RWPE1 (cell line): ENCODE measurements at regions not wholly inside any gene's neighbourhood (a gene's known extent, or its start where the extent isn't known, plus 50 kb on each side); places are given as distances from the start of the nearest gene placed in this dataset.

Experiments
- CTCF ChIA-PET: fragments of 350-600 bp; sonication (Branson Sonifier 250); formaldehyde crosslinking; extraction: SDS; loops from one replicate; lab custom pipeline; 2021; lab: Yijun Ruan, JAX
- POLR2A ChIA-PET: fragments of 400-600 bp; formaldehyde crosslinking; extraction: SDS; loops from one replicate; lab custom pipeline; 2020; ENCODE audit warnings: antibody characterized with exemption; ENCODE audit not compliant: low non-redundant PET; lab: Yijun Ruan, JAX
- DNase-seq: peaks from one replicate; pipeline ENCODE4 v3.0.0; 2012; ENCODE audit warnings: low spot score
- H3K27ac ChIP-seq: fragments of 450-650 bp; 2 replicates; pipeline ENCODE4 v1.5.1; 2017
- TF ChIP-seq, protein P1 (sequence below): fragments of 450-650 bp; conservative IDR thresholded peaks from 2 replicates; pipeline ENCODE4 v1.5.1; 2017; ENCODE audit warnings: low read depth, mild to moderate bottlenecking

GRCh38 chr12:77601069-77601468 lies 229.6 kb upstream of the NAV3 start:
- POLR2A ChIA-PET: no interaction called here
- no peak for DNase-seq
- no peak overlapping the region for H3K27ac ChIP-seq
- TF ChIP-seq, protein P1, sequence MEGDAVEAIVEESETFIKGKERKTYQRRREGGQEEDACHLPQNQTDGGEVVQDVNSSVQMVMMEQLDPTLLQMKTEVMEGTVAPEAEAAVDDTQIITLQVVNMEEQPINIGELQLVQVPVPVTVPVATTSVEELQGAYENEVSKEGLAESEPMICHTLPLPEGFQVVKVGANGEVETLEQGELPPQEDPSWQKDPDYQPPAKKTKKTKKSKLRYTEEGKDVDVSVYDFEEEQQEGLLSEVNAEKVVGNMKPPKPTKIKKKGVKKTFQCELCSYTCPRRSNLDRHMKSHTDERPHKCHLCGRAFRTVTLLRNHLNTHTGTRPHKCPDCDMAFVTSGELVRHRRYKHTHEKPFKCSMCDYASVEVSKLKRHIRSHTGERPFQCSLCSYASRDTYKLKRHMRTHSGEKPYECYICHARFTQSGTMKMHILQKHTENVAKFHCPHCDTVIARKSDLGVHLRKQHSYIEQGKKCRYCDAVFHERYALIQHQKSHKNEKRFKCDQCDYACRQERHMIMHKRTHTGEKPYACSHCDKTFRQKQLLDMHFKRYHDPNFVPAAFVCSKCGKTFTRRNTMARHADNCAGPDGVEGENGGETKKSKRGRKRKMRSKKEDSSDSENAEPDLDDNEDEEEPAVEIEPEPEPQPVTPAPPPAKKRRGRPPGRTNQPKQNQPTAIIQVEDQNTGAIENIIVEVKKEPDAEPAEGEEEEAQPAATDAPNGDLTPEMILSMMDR: no peak
- CTCF ChIA-PET: no interaction called here

DNA sequence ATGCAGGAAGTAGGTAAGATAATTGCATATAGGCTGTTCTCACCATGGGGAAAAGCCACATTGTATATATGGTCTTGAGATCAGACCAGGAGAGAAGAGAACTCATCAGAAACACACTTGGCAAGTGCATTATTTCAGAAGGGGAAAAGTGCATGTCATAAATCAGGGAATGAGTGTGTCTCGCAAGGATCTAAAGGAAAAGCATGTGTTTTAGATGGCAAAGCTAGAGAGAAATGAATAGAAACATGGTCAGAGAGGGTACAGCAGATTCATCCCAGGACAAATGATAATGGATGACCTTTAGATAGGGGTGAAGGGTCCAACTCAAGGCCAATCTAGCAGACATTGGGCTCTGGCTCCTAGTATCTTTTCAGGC lies 230.2 kb upstream of the NAV3 start:
- no peak for DNase-seq
- CTCF ChIA-PET: interaction anchor here (0.5 kb wide), 1 partner anchor 358 kb away, joined by 4 read pairs; no protein-coding TSS in a partner anchor
- POLR2A ChIA-PET: no interaction called here
- no peak overlapping the region for H3K27ac ChIP-seq
- TF ChIP-seq, protein P1: no peak

DNA sequence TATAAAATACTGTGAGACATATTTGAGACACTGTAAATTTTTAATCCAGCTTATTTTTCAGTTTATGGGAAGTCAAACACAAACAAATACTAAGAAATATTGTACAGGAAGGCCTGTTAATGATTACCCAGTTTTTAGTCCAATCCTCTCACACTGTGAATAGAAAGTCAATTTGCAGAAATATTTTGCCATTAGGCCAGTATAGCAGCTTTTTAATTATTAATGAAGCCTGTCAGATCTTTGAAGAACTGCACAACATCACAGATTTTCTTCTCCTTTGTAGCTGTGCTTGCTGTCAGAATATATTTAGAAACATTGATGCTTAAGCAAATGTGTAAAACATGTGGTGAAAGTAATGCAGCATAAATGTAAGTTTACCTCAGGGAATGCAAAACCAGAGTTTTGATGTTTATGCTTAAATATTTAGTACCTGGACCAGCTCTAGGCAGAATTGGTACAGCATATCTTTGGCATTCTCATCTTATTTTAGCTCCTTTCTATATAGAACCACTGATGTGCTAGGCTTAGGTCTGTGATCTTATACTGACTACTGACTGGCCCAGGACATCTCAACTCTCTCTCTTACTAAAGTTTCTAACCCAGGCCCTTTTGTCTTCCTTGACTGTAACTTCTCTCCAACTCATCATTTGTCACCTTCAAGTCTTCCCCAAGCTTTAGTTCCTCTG lies 230.8 kb upstream of the NAV3 start:
- ChIA-PET POLR2A (no interaction called here), CTCF (interaction anchor here (0.5 kb wide), 1 partner anchor 359 kb away, joined by 4 read pairs; no protein-coding TSS in a partner anchor)
- TF ChIP-seq, protein P1: no peak
- no peak overlapping the region for H3K27ac ChIP-seq
- no peak for DNase-seq

- CTCF ChIA-PET: no interaction called here
- DNase-seq: no peak
- H3K27ac ChIP-seq: no peak overlapping the region
- TF ChIP-seq, protein P1: no peak
- POLR2A ChIA-PET: no interaction called here
These were observed 236.3 kb upstream of the NAV3 start for GRCh38 chr12:77594366-77594765.

DNA sequence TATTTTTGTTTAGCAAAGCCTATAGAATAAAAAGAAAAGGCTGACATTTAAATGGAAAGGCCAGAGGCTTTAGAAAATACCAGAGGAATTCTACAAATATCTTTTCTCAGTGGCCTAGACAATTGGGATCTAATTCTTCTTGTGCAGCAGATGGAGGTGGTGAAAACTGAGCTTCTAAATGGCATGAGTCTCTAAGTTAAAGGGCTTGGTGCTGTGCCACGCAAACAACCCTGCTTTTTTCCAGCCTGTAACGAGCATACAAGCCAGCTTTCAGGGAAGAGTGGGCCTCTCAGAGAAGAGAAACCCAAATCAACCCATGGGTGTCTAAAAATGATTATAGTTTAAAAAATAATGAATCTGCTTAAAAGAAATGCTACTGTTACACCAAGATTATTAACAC lies 237.9 kb upstream of the NAV3 start:
- H3K27ac ChIP-seq: no peak overlapping the region
- CTCF ChIA-PET: no interaction called here
- POLR2A ChIA-PET: no interaction called here
- TF ChIP-seq, protein P1: no peak
- no peak for DNase-seq

GRCh38 chr12:77591959-77592743 lies 238.5 kb upstream of the NAV3 start:
- TF ChIP-seq, protein P1: no peak
- no peak overlapping the region for H3K27ac ChIP-seq
- POLR2A ChIA-PET: no interaction called here
- no peak for DNase-seq
- CTCF ChIA-PET: no interaction called here
